ENCODE measurements at regions not wholly inside any gene's neighbourhood (a gene's known extent, or its start where the extent isn't known, plus 50 kb on each side); places are given as distances from the start of the nearest gene placed in this dataset.

DNA sequence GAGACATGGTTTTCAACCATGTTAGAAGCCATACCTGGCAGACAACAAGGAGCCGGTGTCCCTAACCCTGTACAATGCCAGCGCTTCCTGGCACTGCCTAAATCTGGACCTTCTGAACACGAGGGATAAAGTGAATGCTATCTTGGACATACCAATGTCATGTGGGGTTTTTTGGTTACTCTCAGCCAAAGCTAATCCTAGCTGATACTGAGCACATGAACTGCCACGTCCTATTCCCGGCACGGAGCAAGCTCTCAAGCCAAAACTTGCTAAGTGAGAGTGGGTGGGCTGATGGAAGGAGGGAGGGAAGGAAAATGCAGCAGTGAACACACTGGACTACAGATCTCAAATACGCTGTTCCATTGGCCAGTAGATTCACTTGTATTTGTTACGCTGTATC, 226.1 kb downstream of the BCOR start:
- H2BK15ac ChIP-seq (ENCODE audit: low read depth, low read length) = no peak overlapping the region
- no peaks in the 10 kb centered on the region for H3K27me3 ChIP-seq (ENCODE audit: insufficient read depth, low read length)
- no peak overlapping the region for H2BK12ac ChIP-seq (ENCODE audit: insufficient read length, low read depth, low read length)
- no CpG with 5 or more reads among the region's 8 CpGs for WGBS (ENCODE audit: extremely low coverage, insufficient read length, low lambda C conversion rate)
- Mint-ChIP-seq H3K4me1 (peaks cover 5 to 9% of the 10 kb centered on the region in 2 experiments), H3K27me3 (ENCODE audit: low read depth) (peaks cover 10% of the 10 kb centered on the region), H3K36me3 (ENCODE audit: insufficient read depth in 1 of 3, low read depth in 3 of 3) (peaks cover 0 to 6% (median 5%) of the 10 kb centered on the region in 3 experiments; a peak in 5 of 7 replicates), H3K4me3 (no peak overlapping the region; a peak in 1 of 5 replicates), H3K9me3 (peaks cover 69 to 75% of the 10 kb centered on the region in 2 experiments), H3K27ac (no peak overlapping the region; a peak in 1 of 7 replicates)
- H3K18ac ChIP-seq (ENCODE audit: insufficient read length, low read depth, low read length) = no peak overlapping the region
- H3K23ac ChIP-seq (ENCODE audit: insufficient read length, low read depth, low read length) = no peak overlapping the region
- H3K14ac ChIP-seq (ENCODE audit: insufficient read depth, low read length) = no peak overlapping the region
- no peaks in the 10 kb centered on the region for H3K9me3 ChIP-seq (ENCODE audit: control insufficient read depth, low read depth, low read length)
- no peak overlapping the region for H3K56ac ChIP-seq (ENCODE audit: insufficient read length, low read depth, low read length)
- no peaks in the 10 kb centered on the region for H3K23me2 ChIP-seq (ENCODE audit: insufficient read length, low read depth, low read length, poor library complexity, severe bottlenecking)
- no peaks in the 10 kb centered on the region for H3K4me1 ChIP-seq (ENCODE audit: insufficient read depth, low read length)
- no peak overlapping the region for H2AFZ ChIP-seq (ENCODE audit: low read length)
- DNase-seq = no peak
- no peak overlapping the region for H3K9ac ChIP-seq (ENCODE audit: extremely low read depth, insufficient read length, low read length)
- H2BK20ac ChIP-seq (ENCODE audit: low read depth, low read length, poor library complexity, severe bottlenecking) = no peak overlapping the region
- H4K91ac ChIP-seq (ENCODE audit: insufficient read length, low read depth, low read length) = no peak overlapping the region
- TF ChIP-seq, protein P1, sequence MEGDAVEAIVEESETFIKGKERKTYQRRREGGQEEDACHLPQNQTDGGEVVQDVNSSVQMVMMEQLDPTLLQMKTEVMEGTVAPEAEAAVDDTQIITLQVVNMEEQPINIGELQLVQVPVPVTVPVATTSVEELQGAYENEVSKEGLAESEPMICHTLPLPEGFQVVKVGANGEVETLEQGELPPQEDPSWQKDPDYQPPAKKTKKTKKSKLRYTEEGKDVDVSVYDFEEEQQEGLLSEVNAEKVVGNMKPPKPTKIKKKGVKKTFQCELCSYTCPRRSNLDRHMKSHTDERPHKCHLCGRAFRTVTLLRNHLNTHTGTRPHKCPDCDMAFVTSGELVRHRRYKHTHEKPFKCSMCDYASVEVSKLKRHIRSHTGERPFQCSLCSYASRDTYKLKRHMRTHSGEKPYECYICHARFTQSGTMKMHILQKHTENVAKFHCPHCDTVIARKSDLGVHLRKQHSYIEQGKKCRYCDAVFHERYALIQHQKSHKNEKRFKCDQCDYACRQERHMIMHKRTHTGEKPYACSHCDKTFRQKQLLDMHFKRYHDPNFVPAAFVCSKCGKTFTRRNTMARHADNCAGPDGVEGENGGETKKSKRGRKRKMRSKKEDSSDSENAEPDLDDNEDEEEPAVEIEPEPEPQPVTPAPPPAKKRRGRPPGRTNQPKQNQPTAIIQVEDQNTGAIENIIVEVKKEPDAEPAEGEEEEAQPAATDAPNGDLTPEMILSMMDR (conservative IDR thresholded peaks at IDR 0.05) = no peak
- no peak overlapping the region for H2BK5ac ChIP-seq (ENCODE audit: insufficient read length, low read length)
- no peaks in the 10 kb centered on the region for H4K20me1 ChIP-seq (ENCODE audit: control insufficient read depth, insufficient read depth, insufficient read length)
- H3K4me2 ChIP-seq (ENCODE audit: insufficient read depth, insufficient read length, low read length) = no peak overlapping the region
- no peaks in the 10 kb centered on the region for H3K79me1 ChIP-seq (ENCODE audit: insufficient read depth, low read depth, low read length, poor library complexity, severe bottlenecking)
- H3K27ac ChIP-seq (ENCODE audit: insufficient read length, low read depth, low read length) = no peak overlapping the region
- H4K8ac ChIP-seq (replicated peaks; ENCODE audit: insufficient read length, low read depth, low read length) = no peak overlapping the region
- no peak overlapping the region for H2BK120ac ChIP-seq (ENCODE audit: low read depth, low read length, poor library complexity, severe bottlenecking)
- no peak overlapping the region for H3T11ph ChIP-seq (ENCODE audit: low read length)
- no peak overlapping the region for H3K4ac ChIP-seq (ENCODE audit: low read depth, low read length)
- H3K79me2 ChIP-seq (ENCODE audit: insufficient read depth, low read length) = no peaks in the 10 kb centered on the region
- no peak overlapping the region for H4K5ac ChIP-seq (ENCODE audit: insufficient read length, low read depth, low read length)
- no peak overlapping the region for H2AK5ac ChIP-seq (ENCODE audit: insufficient read length, low read length)

All from H9 (cell line).